HEK293 (cell line): ENCODE measurements at regions not wholly inside any gene's neighbourhood (a gene's known extent, or its start where the extent isn't known, plus 50 kb on each side); places are given as distances from the start of the nearest gene placed in this dataset.

Source experiments
- CTCF ChIA-PET: fragments of 350-600 bp; formaldehyde crosslinking; extraction: SDS; loops from one replicate; lab custom pipeline; 2021; ENCODE audit warnings: antibody characterized with exemption; lab: Yijun Ruan, JAX
- POLR2A ChIA-PET: fragments of 300-600 bp; formaldehyde crosslinking; extraction: SDS; loops from one replicate; lab custom pipeline; 2020; ENCODE audit warnings: antibody characterized with exemption, inconsistent platforms; lab: Yijun Ruan, JAX
- H3K27ac ChIP-seq: fragments of 200-500 bp; sonication (Bioruptor generic); 2 replicates; pipeline ENCODE4 v1.5.1; 2014; ENCODE audit warnings: low read depth, low read length, control low read depth, inconsistent platforms; ENCODE audit errors: extremely low read depth
- H3K36me3 ChIP-seq, 2 experiments: fragments of 200-500 bp in 1 of 2; sonication (Bioruptor generic) in 1 of 2; 1 replicate in 1 of 2; 2 replicates in 1 of 2; pipeline ENCODE4 v1.5.1; 2014 to 2017; ENCODE audit warnings: inconsistent platforms in 2 of 2, low read length in 2 of 2; ENCODE audit not compliant: control insufficient read depth in 2 of 2, insufficient read depth in 1 of 2
- H3K4me1 ChIP-seq: fragments of 200-500 bp; sonication (Bioruptor generic); 2 replicates; pipeline ENCODE4 v1.5.1; 2014; ENCODE audit warnings: mild to moderate bottlenecking, low read length, inconsistent platforms; ENCODE audit not compliant: control insufficient read depth, insufficient read depth
- H3K4me3 ChIP-seq: 2 replicates; pipeline ENCODE4 v1.5.1; 2011; ENCODE audit warnings: low read depth, mild to moderate bottlenecking, control low read depth, low read length, moderate library complexity
- H3K9me3 ChIP-seq: fragments of 200-500 bp; sonication (Bioruptor generic); 2 replicates; pipeline ENCODE4 v1.5.1; 2014; ENCODE audit warnings: low read depth, low read length, inconsistent platforms; ENCODE audit not compliant: control insufficient read depth, insufficient read depth
- TRIM28 ChIP-seq: IDR thresholded peaks from 2 replicates; pipeline ENCODE4 v1.6.1; 2011; ENCODE audit warnings: low read length, control low read depth, borderline replicate concordance
- YY2 ChIP-seq: fragments of 450-650 bp; formaldehyde crosslinking; IDR thresholded peaks from 2 replicates; pipeline ENCODE4 v1.5.1; 2016; ENCODE audit warnings: missing biosample characterization, missing genetic modification characterization
- ZFP3 ChIP-seq: fragments of 450-650 bp; formaldehyde crosslinking; IDR thresholded peaks from 2 replicates; pipeline ENCODE4 v1.5.1; 2016; ENCODE audit warnings: low read depth, missing biosample characterization, missing genetic modification characterization
- ZIC2 ChIP-seq: fragments of 450-650 bp; formaldehyde crosslinking; IDR thresholded peaks from 2 replicates; pipeline ENCODE4 v1.5.1; 2016; ENCODE audit warnings: missing biosample characterization, missing genetic modification characterization
- ZNF133 ChIP-seq: fragments of 450-650 bp; formaldehyde crosslinking; IDR thresholded peaks from 2 replicates; pipeline ENCODE4 v1.5.1; 2016; ENCODE audit warnings: missing biosample characterization, missing genetic modification characterization
- ZNF140 ChIP-seq: fragments of 450-650 bp; formaldehyde crosslinking; IDR thresholded peaks from 2 replicates; pipeline ENCODE4 v1.5.1; 2016; ENCODE audit warnings: missing biosample characterization, missing genetic modification characterization
- ZNF416 ChIP-seq: fragments of 450-650 bp; formaldehyde crosslinking; IDR thresholded peaks from 2 replicates; pipeline ENCODE4 v1.5.1; 2016; ENCODE audit warnings: missing biosample characterization, missing genetic modification characterization
- ZNF473 ChIP-seq: fragments of 450-650 bp; formaldehyde crosslinking; IDR thresholded peaks from 2 replicates; pipeline ENCODE4 v1.5.1; 2017; ENCODE audit warnings: missing biosample characterization, missing genetic modification characterization
- ZNF514 ChIP-seq: fragments of 450-650 bp; formaldehyde crosslinking; IDR thresholded peaks from 2 replicates; pipeline ENCODE4 v1.5.1; 2016; ENCODE audit warnings: missing biosample characterization, missing genetic modification characterization
- ZNF555 ChIP-seq: fragments of 450-650 bp; formaldehyde crosslinking; conservative IDR thresholded peaks from 2 replicates; pipeline ENCODE4 v1.5.1; 2017; ENCODE audit warnings: missing biosample characterization, mild to moderate bottlenecking, missing genetic modification characterization, inconsistent platforms
- ZNF558 ChIP-seq: fragments of 450-650 bp; formaldehyde crosslinking; IDR thresholded peaks from 2 replicates; pipeline ENCODE4 v1.5.1; 2016; ENCODE audit warnings: missing biosample characterization, missing genetic modification characterization
- ZNF560 ChIP-seq: fragments of 450-650 bp; formaldehyde crosslinking; IDR thresholded peaks from 2 replicates; pipeline ENCODE4 v1.5.1; 2017; ENCODE audit warnings: missing biosample characterization, missing genetic modification characterization, borderline replicate concordance
- ZNF777 ChIP-seq: fragments of 450-650 bp; formaldehyde crosslinking; IDR thresholded peaks from 2 replicates; pipeline ENCODE4 v1.5.1; 2017; ENCODE audit warnings: missing biosample characterization, missing genetic modification characterization, borderline replicate concordance
- ZNF843 ChIP-seq: fragments of 450-650 bp; formaldehyde crosslinking; IDR thresholded peaks from 2 replicates; pipeline ENCODE4 v1.5.1; 2016; ENCODE audit warnings: missing biosample characterization, missing genetic modification characterization
- ZXDB ChIP-seq: fragments of 450-650 bp; formaldehyde crosslinking; IDR thresholded peaks from 2 replicates; pipeline ENCODE4 v1.5.1; 2016; ENCODE audit warnings: missing biosample characterization, missing genetic modification characterization
- TF ChIP-seq, protein P1 (sequence below): fragments of 450-650 bp; formaldehyde crosslinking; optimal IDR thresholded peaks from 2 replicates; pipeline ENCODE3; 2016; ENCODE audit warnings: missing biosample characterization, mild to moderate bottlenecking, missing genetic modification characterization
- TF ChIP-seq, protein P2 (sequence below): fragments of 450-650 bp; formaldehyde crosslinking; conservative IDR thresholded peaks from 2 replicates; pipeline ENCODE4 v1.5.1; 2016; ENCODE audit warnings: low read depth, missing biosample characterization, missing genetic modification characterization
- TF ChIP-seq, protein P3 (sequence below): fragments of 450-650 bp; formaldehyde crosslinking; IDR thresholded peaks from 2 replicates; pipeline ENCODE4 v1.5.1; 2016; ENCODE audit warnings: missing biosample characterization, missing genetic modification characterization
- TF ChIP-seq, protein P4 (sequence below): fragments of 450-650 bp; formaldehyde crosslinking; IDR thresholded peaks from 2 replicates; pipeline ENCODE4 v1.5.1; 2016; ENCODE audit warnings: missing biosample characterization, missing genetic modification characterization
- TF ChIP-seq, protein P5 (sequence below): fragments of 450-650 bp; formaldehyde crosslinking; IDR thresholded peaks from 2 replicates; pipeline ENCODE4 v1.5.1; 2016; ENCODE audit warnings: missing biosample characterization, missing genetic modification characterization
- TF ChIP-seq, protein P6 (sequence below): fragments of 450-650 bp; formaldehyde crosslinking; IDR thresholded peaks from 2 replicates; pipeline ENCODE4 v1.5.1; 2017; ENCODE audit warnings: missing biosample characterization, mild to moderate bottlenecking, missing genetic modification characterization, moderate library complexity

DNA sequence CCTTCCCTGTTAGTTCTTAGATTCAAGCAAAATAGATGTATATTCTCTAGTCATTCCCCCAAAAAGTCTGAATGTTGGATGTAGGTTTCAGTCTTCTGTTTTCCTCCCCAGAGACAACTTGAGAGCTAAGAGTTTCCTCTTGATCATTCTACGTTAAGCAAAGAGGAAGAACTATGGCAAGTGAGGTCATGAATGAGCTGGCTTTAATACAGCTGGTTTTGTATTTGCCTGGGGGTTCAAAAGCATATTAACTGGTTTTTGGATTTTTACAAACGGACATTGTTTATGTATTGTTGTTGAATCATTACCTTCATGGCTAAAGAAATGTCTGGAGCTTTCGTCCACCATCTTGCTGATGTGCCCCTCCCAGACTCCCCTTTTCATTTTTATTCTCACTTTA, 916.7 kb upstream of the POU3F4 start:
- Histone ChIP-seq H3K36me3 (no peaks in the 10 kb centered on the region), H3K9me3 (no peaks in the 10 kb centered on the region; the same call in none of the 2 replicates), H3K4me1 (no peaks in the 10 kb centered on the region), H3K27ac (no peak overlapping the region), H3K4me3 (no peak overlapping the region)
- POLR2A ChIA-PET, result no interaction called here
- TF ChIP-seq ZNF560 (tag by site-specific recombination) (no peak), ZNF843 (tag by site-specific recombination) (no peak), YY2 (tag by site-specific recombination) (no peak), ZFP3 (tag by site-specific recombination) (no peak), ZNF473 (tag by site-specific recombination) (no peak), ZNF133 (tag by site-specific recombination) (no peak), ZNF140 (tag by site-specific recombination) (no peak), ZNF416 (tag by site-specific recombination) (no peak), ZNF777 (tag by site-specific recombination) (no peak), ZNF555 (no peak), ZIC2 (tag by site-specific recombination) (no peak)
- TF ChIP-seq, protein P1, sequence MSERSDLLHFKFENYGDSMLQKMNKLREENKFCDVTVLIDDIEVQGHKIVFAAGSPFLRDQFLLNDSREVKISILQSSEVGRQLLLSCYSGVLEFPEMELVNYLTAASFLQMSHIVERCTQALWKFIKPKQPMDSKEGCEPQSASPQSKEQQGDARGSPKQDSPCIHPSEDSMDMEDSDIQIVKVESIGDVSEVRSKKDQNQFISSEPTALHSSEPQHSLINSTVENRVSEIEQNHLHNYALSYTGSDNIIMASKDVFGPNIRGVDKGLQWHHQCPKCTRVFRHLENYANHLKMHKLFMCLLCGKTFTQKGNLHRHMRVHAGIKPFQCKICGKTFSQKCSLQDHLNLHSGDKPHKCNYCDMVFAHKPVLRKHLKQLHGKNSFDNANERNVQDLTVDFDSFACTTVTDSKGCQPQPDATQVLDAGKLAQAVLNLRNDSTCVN (tag by site-specific recombination), result no peak
- TF ChIP-seq, protein P2, sequence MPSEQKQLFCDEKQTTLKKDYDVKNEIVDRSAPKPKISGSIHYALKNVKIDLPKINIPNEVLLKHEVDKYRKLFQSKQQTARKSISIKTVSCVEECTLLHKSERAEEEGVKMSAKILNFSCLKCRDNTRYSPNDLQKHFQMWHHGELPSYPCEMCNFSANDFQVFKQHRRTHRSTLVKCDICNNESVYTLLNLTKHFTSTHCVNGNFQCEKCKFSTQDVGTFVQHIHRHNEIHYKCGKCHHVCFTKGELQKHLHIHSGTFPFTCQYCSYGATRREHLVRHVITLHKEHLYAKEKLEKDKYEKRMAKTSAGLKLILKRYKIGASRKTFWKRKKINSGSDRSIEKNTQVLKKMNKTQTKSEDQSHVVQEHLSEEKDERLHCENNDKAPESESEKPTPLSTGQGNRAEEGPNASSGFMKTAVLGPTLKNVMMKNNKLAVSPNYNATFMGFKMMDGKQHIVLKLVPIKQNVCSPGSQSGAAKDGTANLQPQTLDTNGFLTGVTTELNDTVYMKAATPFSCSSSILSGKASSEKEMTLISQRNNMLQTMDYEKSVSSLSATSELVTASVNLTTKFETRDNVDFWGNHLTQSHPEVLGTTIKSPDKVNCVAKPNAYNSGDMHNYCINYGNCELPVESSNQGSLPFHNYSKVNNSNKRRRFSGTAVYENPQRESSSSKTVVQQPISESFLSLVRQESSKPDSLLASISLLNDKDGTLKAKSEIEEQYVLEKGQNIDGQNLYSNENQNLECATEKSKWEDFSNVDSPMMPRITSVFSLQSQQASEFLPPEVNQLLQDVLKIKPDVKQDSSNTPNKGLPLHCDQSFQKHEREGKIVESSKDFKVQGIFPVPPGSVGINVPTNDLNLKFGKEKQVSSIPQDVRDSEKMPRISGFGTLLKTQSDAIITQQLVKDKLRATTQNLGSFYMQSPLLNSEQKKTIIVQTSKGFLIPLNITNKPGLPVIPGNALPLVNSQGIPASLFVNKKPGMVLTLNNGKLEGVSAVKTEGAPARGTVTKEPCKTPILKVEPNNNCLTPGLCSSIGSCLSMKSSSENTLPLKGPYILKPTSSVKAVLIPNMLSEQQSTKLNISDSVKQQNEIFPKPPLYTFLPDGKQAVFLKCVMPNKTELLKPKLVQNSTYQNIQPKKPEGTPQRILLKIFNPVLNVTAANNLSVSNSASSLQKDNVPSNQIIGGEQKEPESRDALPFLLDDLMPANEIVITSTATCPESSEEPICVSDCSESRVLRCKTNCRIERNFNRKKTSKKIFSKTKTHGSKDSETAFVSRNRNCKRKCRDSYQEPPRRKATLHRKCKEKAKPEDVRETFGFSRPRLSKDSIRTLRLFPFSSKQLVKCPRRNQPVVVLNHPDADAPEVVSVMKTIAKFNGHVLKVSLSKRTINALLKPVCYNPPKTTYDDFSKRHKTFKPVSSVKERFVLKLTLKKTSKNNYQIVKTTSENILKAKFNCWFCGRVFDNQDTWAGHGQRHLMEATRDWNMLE (tag by site-specific recombination), result no peak
- TF ChIP-seq, protein P3, sequence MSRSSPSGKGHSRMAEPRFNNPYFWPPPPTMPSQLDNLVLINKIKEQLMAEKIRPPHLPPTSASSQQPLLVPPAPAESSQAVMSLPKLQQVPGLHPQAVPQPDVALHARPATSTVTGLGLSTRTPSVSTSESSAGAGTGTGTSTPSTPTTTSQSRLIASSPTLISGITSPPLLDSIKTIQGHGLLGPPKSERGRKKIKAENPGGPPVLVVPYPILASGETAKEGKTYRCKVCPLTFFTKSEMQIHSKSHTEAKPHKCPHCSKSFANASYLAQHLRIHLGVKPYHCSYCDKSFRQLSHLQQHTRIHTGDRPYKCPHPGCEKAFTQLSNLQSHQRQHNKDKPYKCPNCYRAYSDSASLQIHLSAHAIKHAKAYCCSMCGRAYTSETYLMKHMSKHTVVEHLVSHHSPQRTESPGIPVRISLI, result no peak
- TF ChIP-seq, protein P4, sequence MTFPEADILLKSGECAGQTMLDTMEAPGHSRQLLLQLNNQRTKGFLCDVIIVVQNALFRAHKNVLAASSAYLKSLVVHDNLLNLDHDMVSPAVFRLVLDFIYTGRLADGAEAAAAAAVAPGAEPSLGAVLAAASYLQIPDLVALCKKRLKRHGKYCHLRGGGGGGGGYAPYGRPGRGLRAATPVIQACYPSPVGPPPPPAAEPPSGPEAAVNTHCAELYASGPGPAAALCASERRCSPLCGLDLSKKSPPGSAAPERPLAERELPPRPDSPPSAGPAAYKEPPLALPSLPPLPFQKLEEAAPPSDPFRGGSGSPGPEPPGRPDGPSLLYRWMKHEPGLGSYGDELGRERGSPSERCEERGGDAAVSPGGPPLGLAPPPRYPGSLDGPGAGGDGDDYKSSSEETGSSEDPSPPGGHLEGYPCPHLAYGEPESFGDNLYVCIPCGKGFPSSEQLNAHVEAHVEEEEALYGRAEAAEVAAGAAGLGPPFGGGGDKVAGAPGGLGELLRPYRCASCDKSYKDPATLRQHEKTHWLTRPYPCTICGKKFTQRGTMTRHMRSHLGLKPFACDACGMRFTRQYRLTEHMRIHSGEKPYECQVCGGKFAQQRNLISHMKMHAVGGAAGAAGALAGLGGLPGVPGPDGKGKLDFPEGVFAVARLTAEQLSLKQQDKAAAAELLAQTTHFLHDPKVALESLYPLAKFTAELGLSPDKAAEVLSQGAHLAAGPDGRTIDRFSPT (tag by site-specific recombination), result no peak
- CTCF ChIA-PET, result no interaction called here

DNA sequence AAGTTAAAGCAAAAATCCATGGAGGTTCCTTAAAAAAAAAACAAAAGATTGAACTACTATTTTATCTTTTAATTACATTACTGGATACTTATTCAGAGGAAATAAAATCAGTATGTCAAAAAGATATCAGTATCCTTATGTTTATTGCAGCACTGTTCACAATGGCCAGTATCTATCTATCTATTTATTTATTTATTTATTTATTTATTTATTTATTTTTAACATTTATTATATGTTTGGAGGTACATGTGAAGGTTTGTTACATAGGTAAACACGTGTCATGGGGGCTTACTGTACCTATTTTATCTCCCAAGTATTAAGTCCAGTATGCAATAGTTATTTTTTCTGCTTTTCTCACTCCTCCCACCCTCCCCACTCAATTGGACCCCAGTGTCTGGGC, 881.1 kb upstream of the POU3F4 start:
- H3K9me3 ChIP-seq, result peaks cover 3% of the 10 kb centered on the region
- no peaks in the 10 kb centered on the region for H3K4me1 ChIP-seq
- H3K27ac ChIP-seq, result no peak overlapping the region
- H3K4me3 ChIP-seq, result no peak overlapping the region
- ChIA-PET CTCF (no interaction called here), POLR2A (no interaction called here)
- H3K36me3 ChIP-seq, result no peaks in the 10 kb centered on the region
- TF ChIP-seq, protein P5, sequence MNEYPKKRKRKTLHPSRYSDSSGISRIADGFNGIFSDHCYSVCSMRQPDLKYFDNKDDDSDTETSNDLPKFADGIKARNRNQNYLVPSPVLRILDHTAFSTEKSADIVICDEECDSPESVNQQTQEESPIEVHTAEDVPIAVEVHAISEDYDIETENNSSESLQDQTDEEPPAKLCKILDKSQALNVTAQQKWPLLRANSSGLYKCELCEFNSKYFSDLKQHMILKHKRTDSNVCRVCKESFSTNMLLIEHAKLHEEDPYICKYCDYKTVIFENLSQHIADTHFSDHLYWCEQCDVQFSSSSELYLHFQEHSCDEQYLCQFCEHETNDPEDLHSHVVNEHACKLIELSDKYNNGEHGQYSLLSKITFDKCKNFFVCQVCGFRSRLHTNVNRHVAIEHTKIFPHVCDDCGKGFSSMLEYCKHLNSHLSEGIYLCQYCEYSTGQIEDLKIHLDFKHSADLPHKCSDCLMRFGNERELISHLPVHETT (tag by site-specific recombination), result no peak
- TF ChIP-seq, protein P6, sequence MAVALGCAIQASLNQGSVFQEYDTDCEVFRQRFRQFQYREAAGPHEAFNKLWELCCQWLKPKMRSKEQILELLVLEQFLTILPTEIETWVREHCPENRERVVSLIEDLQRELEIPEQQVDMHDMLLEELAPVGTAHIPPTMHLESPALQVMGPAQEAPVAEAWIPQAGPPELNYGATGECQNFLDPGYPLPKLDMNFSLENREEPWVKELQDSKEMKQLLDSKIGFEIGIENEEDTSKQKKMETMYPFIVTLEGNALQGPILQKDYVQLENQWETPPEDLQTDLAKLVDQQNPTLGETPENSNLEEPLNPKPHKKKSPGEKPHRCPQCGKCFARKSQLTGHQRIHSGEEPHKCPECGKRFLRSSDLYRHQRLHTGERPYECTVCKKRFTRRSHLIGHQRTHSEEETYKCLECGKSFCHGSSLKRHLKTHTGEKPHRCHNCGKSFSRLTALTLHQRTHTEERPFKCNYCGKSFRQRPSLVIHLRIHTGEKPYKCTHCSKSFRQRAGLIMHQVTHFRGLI (tag by site-specific recombination), result no peak
- TF ChIP-seq, protein P4 (tag by site-specific recombination), result no peak
- TF ChIP-seq ZNF514 (tag by site-specific recombination) (no peak), ZXDB (tag by site-specific recombination) (peak; percentile 56), ZNF558 (tag by site-specific recombination) (0 out of 2 replicates have a peak, but pooled peaks have one; percentile 23), TRIM28 (no peak)
